ENCODE measurements at regions not wholly inside any gene's neighbourhood (a gene's known extent, or its start where the extent isn't known, plus 50 kb on each side); places are given as distances from the start of the nearest gene placed in this dataset.

- no peak for DNase-seq (ENCODE audit: low read depth)
- Histone ChIP-seq H3K36me3 (ENCODE audit: control insufficient read depth, insufficient read depth, low read length) (no peaks in the 10 kb centered on the region), H3K27me3 (ENCODE audit: control insufficient read depth, insufficient read depth, low read length) (no peaks in the 10 kb centered on the region), H3K4me3 (ENCODE audit: low read depth, low read length) (no peak overlapping the region)
- TF ChIP-seq, protein P1, sequence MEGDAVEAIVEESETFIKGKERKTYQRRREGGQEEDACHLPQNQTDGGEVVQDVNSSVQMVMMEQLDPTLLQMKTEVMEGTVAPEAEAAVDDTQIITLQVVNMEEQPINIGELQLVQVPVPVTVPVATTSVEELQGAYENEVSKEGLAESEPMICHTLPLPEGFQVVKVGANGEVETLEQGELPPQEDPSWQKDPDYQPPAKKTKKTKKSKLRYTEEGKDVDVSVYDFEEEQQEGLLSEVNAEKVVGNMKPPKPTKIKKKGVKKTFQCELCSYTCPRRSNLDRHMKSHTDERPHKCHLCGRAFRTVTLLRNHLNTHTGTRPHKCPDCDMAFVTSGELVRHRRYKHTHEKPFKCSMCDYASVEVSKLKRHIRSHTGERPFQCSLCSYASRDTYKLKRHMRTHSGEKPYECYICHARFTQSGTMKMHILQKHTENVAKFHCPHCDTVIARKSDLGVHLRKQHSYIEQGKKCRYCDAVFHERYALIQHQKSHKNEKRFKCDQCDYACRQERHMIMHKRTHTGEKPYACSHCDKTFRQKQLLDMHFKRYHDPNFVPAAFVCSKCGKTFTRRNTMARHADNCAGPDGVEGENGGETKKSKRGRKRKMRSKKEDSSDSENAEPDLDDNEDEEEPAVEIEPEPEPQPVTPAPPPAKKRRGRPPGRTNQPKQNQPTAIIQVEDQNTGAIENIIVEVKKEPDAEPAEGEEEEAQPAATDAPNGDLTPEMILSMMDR (IDR thresholded peaks at IDR 0.05; ENCODE audit: insufficient read depth, low read length, poor library complexity, severe bottlenecking): no peak
Observed at GRCh38 chr5:135161221-135161620, 127.2 kb upstream of the PITX1 start.

DNA sequence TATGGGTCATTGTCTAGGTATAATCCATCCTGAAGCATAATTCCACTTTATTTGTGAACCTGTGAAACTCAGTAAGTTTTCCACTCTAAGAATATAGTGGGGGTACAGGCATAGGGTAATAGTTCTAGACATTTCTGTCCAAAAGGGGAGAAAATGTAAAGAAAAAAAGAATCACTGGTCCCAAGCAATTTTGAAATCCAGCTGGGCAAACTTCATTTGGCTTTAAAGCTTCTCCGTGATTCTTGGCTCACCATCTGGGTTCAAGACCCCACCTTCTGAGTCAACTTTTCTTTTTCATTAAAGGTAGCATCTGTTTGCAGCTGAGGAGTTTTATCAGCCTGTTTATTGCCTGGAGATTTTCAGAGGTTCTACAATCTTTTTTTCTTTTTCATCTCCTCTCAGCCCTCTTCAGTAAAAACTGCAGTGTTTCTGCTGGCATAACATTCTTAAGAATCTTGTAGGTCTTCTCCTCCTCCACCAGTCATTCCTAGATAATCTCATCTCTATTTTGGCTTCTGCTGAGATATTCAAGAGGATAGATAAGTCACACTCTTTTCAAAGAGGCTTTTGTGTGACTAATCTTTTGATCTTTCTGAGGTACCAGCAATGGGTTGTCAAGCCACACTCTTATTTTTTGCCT, 126.1 kb upstream of the PITX1 start:
- no peak overlapping the region for H3K4me3 ChIP-seq (ENCODE audit: low read depth, low read length)
- no peaks in the 10 kb centered on the region for H3K36me3 ChIP-seq (ENCODE audit: control insufficient read depth, insufficient read depth, low read length)
- H3K27me3 ChIP-seq (ENCODE audit: control insufficient read depth, insufficient read depth, low read length): no peaks in the 10 kb centered on the region
- TF ChIP-seq, protein P1 (IDR thresholded peaks at IDR 0.05; ENCODE audit: insufficient read depth, low read length, poor library complexity, severe bottlenecking): no peak
- no peak for DNase-seq (ENCODE audit: low read depth)

DNA sequence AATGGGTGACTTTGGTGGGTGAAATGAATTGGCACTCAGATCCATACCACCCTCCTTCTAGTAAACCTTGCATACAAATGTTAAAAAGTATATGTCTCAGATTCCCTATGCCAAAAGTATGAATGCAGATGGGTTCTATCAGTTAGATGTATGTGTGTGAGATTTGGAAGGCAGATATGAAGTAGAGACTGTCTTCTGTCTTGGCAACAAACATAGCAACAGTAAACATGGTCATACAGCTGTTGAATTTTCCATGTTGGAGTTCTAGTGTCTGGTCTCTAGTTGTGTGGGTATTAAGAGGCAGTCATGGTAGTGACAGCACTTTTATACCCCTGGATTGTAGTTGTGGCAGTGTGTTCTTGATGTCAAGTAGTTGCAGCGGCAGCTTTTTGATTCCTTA, 125.6 kb upstream of the PITX1 start:
- Histone ChIP-seq H3K4me3 (ENCODE audit: low read depth, low read length) (no peak overlapping the region), H3K36me3 (ENCODE audit: control insufficient read depth, insufficient read depth, low read length) (no peaks in the 10 kb centered on the region), H3K27me3 (ENCODE audit: control insufficient read depth, insufficient read depth, low read length) (no peaks in the 10 kb centered on the region)
- DNase-seq (ENCODE audit: low read depth): no peak
- TF ChIP-seq, protein P1 (IDR thresholded peaks at IDR 0.05; ENCODE audit: insufficient read depth, low read length, poor library complexity, severe bottlenecking): no peak

DNA sequence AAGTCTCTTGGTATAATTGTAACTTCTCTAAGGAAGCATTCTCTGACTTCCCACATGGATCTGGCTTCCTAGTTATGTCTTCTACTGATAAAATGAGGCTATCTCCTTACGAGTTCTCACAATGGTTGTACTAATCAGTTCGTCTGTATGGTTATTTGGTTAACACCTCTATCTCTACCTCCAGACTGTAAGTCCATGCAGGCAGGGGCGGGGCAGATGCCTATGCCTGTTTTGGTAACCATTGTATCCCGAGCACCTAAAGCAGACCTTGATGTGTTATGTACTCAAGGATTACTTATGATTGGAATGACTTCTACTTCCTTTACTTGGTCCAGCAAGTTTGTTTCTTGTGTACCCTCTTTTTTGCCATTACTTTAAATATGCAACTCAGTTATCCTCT, 125.0 kb upstream of the PITX1 start:
- Histone ChIP-seq H3K36me3 (ENCODE audit: control insufficient read depth, insufficient read depth, low read length) (no peaks in the 10 kb centered on the region), H3K4me3 (ENCODE audit: low read depth, low read length) (no peak overlapping the region), H3K27me3 (ENCODE audit: control insufficient read depth, insufficient read depth, low read length) (peaks cover 2% of the 10 kb centered on the region)
- no peak for DNase-seq (ENCODE audit: low read depth)
- TF ChIP-seq, protein P1 (IDR thresholded peaks at IDR 0.05; ENCODE audit: insufficient read depth, low read length, poor library complexity, severe bottlenecking): no peak

DNA sequence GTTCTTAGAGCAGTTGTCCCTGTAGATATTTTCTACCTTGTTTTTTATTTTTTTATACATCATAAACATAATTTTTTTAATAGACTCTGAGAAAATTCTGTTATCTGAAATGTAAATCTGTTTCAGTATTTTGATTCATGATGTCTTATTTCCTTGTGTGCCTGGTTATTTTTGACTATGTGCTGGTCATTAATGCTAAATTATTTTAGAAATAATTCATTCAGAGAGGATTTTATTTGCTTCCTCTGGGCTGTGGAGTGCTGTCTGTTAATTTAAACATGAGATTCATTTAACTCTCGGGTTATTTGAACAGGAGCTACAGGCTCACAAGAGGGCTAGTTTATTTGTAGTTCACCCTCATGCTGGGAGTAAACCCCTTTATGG, 124.3 kb upstream of the PITX1 start:
- no peak for DNase-seq (ENCODE audit: low read depth)
- TF ChIP-seq, protein P1 (IDR thresholded peaks at IDR 0.05; ENCODE audit: insufficient read depth, low read length, poor library complexity, severe bottlenecking): no peak
- Histone ChIP-seq H3K4me3 (ENCODE audit: low read depth, low read length) (no peak overlapping the region), H3K27me3 (ENCODE audit: control insufficient read depth, insufficient read depth, low read length) (peaks cover 4% of the 10 kb centered on the region), H3K36me3 (ENCODE audit: control insufficient read depth, insufficient read depth, low read length) (no peaks in the 10 kb centered on the region)
